ENCODE measurements at regions not wholly inside any gene's neighbourhood (a gene's known extent, or its start where the extent isn't known, plus 50 kb on each side); places are given as distances from the start of the nearest gene placed in this dataset.

GRCh38 chr7:84705079-84705478 is 481.8 kb downstream of the SEMA3D start:
- TF ChIP-seq CTCF (conservative IDR thresholded peaks at IDR 0.05; ENCODE audit: low read depth, low read length) = no peak
- TF ChIP-seq EZH2phosphoT487 (IDR thresholded peaks at IDR 0.05; ENCODE audit: borderline replicate concordance, low read length) = no peak

Measured in PC-3 (cell line).